Suppressor macrophage (primary cell): ENCODE measurements at regions not wholly inside any gene's neighbourhood (a gene's known extent, or its start where the extent isn't known, plus 50 kb on each side); places are given as distances from the start of the nearest gene placed in this dataset.
"Not testable (repeated sequence)": the region's sequence is repeated elsewhere in the genome, so short reads cannot be mapped to it uniquely, and the experiment has no call there.

Source experiments
- DNase-seq, 4 experiments: peaks; one replicate each; pipeline ENCODE4 v3.0.0-alpha.2; 2020 to 2022

DNA sequence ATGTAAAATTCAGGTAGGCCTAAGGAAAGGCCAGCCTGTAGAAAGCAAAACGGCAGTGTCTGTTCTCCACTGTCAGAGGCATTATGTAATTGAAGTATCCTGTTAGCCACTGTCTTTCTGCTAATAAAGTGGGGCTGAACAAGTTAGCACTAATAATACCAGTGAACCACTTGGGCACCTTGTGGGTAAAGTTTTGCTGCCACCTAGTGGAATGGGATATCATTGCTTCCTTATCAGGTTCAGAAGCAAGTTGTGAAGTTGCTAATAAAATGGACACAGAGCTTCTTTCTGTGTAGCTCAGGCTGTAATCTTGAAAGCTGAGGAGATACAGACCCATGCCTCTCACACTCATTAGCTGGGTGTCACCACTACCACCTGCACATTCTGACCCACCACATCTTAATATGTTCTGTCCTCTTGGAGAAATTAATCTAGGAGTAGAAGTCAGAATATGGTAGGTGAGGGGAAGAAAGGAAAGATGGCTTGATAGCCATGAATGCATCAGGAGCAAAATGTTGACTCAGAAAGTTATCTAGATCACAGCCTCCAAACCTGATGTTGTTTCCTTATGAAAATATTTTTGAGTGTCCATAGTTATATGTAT, 175.1 kb downstream of the SEPTIN7 start:
- DNase-seq: peak; percentile 80 to 88 (median 83)

DNA sequence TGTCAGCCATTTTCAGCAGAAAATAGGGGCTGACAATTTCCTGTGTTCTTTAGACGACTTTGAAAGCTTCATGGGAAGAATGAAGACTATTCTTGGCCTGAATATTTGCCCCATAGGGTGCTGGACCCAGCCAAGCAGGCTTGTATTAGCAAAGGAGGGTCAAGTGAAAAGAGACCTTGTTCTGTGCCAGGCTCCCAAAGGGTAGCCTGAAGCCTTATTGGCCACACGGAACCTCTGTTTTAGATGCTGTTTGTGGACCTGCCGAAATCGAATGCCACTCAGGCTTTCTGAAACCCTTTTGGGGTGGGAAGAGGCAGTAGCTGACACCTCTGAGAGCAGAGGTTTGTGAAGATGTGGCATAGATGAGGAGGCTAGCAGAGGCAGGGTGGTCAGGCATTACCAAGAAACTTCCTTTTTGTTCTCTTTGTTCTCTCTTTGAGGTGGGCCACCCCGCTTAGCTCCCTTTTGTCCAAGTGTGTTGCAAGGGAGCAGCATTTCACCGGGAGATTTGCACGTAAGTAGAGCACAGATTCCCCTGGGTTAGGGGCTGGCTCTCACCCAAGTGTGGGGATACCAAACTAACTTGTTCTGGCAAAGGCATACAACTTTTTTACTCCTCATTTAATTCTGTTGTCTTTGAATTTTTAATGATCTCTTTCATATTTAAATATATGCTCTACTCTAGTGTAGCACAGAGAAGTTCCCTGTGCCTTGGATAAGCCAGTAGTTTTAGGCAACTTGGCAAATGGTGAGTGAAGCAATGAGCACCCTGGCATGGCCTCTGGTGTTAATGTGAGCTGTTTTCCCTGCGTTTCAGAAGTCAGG, 174.0 kb upstream of the EEPD1 start:
- not testable (repeated sequence) for DNase-seq

GRCh38 chr7:35982600-35982999, 170.5 kb upstream of the EEPD1 start:
- no peak for DNase-seq

GRCh38 chr7:35983626-35984025, 169.4 kb upstream of the EEPD1 start:
- peak; percentile 21 to 58 (median 50) for DNase-seq

- peak; percentile 85 to 93 (median 90) for DNase-seq
Observed at GRCh38 chr7:35985126-35985754, 167.8 kb upstream of the EEPD1 start.

GRCh38 chr7:35987016-35987415, 166.0 kb upstream of the EEPD1 start:
- DNase-seq: no peak

DNA sequence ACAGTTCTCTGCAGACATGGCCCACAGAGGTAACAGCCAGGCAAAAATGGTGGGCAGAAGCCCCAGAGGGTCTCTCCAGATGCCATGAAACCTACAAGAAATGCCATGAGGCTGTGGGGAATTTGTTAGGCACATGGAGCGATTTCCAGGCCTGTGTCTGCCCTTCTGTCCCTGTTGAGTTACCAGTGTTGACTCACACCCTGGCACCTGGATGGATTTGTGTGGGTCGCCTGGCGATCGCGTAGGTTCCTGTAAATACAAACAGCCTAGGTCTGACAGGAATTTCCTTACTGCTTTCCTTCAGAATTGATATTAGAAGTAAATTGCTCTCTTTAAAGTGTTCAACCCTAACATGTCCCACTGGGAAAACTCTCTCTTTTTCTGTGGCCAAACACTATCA, 164.9 kb upstream of the EEPD1 start:
- no peak for DNase-seq

- DNase-seq: no peak
Observed at GRCh38 chr7:35988818-35989217, 164.2 kb upstream of the EEPD1 start.

GRCh38 chr7:35991511-35992232, 161.4 kb upstream of the EEPD1 start:
- DNase-seq: peak in 3 of 4 experiments; percentile 23 to 49 (median 34)

DNA sequence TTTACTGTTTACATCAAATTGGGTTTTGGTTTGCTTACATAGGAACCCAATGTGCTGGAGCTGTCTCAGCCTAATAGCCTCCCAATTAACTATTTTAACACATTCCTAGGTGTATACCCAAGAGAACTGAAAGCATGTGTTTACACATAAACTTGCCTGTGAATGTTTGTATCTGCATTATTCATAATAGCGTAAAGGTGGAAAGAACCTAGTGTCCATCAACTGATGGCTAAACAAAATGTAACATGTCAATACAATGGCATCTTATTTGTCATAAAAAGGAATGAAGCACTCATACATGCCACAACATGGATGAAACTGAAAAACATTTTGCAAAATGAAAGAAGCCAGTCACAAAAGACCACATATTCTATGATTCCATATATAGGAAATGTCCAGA, 160.6 kb upstream of the EEPD1 start:
- DNase-seq: no peak

GRCh38 chr7:35993113-35993512, 159.9 kb upstream of the EEPD1 start:
- no peak for DNase-seq

- DNase-seq: no peak
Observed at GRCh38 chr7:35993676-35994606, 159.1 kb upstream of the EEPD1 start.

GRCh38 chr7:35995334-35995733, 157.7 kb upstream of the EEPD1 start:
- DNase-seq: no peak

- DNase-seq: no peak
Observed at GRCh38 chr7:35998481-35998880, 154.6 kb upstream of the EEPD1 start.

- DNase-seq: no peak
Observed at GRCh38 chr7:36001546-36001945, 151.5 kb upstream of the EEPD1 start.

DNA sequence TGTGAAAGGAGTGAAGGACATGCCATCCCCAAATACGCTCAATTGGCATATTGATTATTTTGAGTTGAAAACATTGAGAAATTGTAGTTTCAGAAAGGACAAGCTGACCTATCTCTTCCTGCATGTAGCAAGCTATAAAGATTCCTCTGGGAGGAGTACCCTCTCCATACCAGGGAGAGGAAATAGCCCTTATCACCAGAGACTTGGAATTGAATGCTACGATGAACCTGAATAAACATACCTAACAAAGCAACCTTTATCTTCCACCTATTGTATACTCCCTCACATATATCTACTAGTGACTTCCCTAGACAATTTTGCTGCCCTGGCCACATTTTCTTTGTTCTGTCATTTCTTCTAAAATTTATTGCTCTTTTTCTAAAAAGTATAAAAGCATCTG, 150.2 kb upstream of the EEPD1 start:
- no peak for DNase-seq

DNA sequence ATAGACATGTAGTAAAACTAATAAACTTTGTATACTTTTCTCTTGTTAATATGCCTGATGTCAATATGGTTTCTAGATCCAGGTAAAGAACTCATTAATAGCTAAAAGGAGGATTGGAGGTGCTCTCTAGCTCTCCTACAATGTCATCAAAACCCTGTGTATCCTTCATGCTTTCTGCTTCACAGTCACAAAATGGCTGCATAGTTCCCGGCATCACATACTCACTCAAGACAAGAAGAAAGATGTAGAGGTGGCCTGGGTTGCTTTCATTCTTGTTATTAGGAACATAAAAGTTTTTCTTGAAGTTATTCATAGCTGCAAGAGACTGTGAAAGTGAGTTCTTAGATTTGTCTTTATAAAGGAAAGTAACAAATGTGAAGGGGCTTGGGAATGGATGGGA, 149.7 kb upstream of the EEPD1 start:
- no peak for DNase-seq

- DNase-seq: peak; percentile 33 to 60 (median 50)
Observed at GRCh38 chr7:36005293-36005692, 147.8 kb upstream of the EEPD1 start.

- DNase-seq: no peak
Observed at GRCh38 chr7:36005876-36006275, 147.2 kb upstream of the EEPD1 start.

DNA sequence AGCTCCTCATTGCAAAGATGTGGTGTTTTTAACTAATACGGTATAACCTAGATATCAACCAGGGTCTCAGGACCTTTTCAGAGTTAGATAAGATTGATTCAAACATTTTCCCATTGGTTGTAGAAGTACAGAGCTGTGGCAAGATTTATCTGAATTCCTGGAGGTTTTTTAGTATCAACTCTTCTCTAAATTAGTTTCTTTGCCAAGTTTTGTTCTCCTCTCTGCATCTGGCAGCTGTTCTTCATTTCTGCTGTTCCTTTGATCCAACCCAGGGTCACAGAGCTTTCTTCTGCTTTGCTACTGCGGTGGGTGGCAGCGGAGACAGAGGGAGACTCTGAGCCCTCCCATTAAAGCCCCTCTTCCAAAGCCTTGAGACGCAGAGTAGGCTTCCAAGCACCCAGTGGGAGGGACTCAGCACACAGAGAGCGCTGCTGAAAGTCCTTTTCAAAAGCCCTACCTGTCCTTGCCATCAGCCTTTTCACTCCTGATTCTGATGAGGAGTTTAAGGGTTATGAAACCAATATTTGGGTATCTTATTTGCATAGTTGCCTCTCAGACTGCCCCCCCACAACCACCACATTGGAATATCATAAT, 146.3 kb upstream of the EEPD1 start:
- no peak for DNase-seq
